Lower lobe of right lung (tissue), 2 donors: ENCODE measurements at regions not wholly inside any gene's neighbourhood (a gene's known extent, or its start where the extent isn't known, plus 50 kb on each side); places are given as distances from the start of the nearest gene placed in this dataset.

Experiments
- ATAC-seq, 2 donors: fragments of 200-7000 bp; cut with Tn5 transposase; one replicate each; pipeline ENCODE4 v1.9.1; 2020 to 2022; ENCODE audit warnings: mild to moderate bottlenecking in 2 of 2, moderate library complexity in 2 of 2
- DNase-seq: peaks from one replicate; pipeline ENCODE4 v3.0.0-alpha.2; 2020
- H3K27ac ChIP-seq: fragments of 200-600 bp; one replicate; pipeline ENCODE4 v1.8.0; 2022
- H3K27me3 ChIP-seq: fragments of 200-600 bp; one replicate; pipeline ENCODE4 v1.8.0; 2022; ENCODE audit warnings: low read depth
- H3K36me3 ChIP-seq: fragments of 200-600 bp; one replicate; pipeline ENCODE4 v1.8.0; 2022; ENCODE audit warnings: mild to moderate bottlenecking
- H3K4me1 ChIP-seq: fragments of 200-600 bp; one replicate; pipeline ENCODE4 v1.8.0; 2022
- H3K4me3 ChIP-seq: fragments of 200-600 bp; one replicate; pipeline ENCODE4 v1.8.0; 2022; ENCODE audit warnings: mild to moderate bottlenecking
- H3K9me3 ChIP-seq: fragments of 200-600 bp; one replicate; pipeline ENCODE4 v1.8.0; 2022
- intact Hi-C: fragments of 100-400 bp; cut with DNase I; formaldehyde crosslinking; loops from one replicate; pipeline ENCODE4 v1.11.0; 2022
- TF ChIP-seq, protein P1 (sequence below): fragments of 200-600 bp; IDR thresholded peaks from one replicate; pipeline ENCODE4 v1.8.0; 2022; ENCODE audit warnings: antibody characterized with exemption, mild to moderate bottlenecking
- donor health status: DM: no; HTN: yes; CAD: no; lungs with severe emphysema.

DNA sequence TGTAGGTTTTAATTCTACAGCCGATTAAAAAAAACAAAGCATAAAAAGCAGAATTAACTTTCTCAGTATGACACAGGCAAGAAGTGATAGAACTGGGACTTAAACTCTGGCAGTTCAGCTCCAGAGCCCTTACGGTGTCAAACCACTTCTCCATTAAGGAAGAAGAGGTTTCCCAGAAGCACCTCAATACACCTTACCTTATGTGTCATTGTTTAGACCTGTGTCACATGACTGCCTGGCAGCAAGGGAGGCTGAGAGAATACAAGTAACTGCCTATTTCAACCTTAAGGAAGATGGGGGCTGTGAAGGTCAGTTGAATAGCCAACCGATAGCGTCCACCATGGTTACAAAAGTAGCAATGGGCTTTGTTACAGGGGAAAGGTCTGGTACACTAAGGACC is 54.6 kb upstream of the ARHGAP5 start:
- H3K27me3 ChIP-seq: no peaks in the 10 kb centered on the region
- peak overlapping the region; percentile 9 for H3K27ac ChIP-seq
- intact Hi-C loops: no loop called here
- no peak overlapping the region for H3K4me3 ChIP-seq
- TF ChIP-seq, protein P1, sequence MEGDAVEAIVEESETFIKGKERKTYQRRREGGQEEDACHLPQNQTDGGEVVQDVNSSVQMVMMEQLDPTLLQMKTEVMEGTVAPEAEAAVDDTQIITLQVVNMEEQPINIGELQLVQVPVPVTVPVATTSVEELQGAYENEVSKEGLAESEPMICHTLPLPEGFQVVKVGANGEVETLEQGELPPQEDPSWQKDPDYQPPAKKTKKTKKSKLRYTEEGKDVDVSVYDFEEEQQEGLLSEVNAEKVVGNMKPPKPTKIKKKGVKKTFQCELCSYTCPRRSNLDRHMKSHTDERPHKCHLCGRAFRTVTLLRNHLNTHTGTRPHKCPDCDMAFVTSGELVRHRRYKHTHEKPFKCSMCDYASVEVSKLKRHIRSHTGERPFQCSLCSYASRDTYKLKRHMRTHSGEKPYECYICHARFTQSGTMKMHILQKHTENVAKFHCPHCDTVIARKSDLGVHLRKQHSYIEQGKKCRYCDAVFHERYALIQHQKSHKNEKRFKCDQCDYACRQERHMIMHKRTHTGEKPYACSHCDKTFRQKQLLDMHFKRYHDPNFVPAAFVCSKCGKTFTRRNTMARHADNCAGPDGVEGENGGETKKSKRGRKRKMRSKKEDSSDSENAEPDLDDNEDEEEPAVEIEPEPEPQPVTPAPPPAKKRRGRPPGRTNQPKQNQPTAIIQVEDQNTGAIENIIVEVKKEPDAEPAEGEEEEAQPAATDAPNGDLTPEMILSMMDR: no peak
- no peaks in the 10 kb centered on the region for H3K9me3 ChIP-seq
- no peaks in the 10 kb centered on the region for H3K36me3 ChIP-seq
- no peak for DNase-seq
- no peaks in the 10 kb centered on the region for H3K4me1 ChIP-seq
- ATAC-seq: peak in 1 of 2 donors; percentile 66

DNA sequence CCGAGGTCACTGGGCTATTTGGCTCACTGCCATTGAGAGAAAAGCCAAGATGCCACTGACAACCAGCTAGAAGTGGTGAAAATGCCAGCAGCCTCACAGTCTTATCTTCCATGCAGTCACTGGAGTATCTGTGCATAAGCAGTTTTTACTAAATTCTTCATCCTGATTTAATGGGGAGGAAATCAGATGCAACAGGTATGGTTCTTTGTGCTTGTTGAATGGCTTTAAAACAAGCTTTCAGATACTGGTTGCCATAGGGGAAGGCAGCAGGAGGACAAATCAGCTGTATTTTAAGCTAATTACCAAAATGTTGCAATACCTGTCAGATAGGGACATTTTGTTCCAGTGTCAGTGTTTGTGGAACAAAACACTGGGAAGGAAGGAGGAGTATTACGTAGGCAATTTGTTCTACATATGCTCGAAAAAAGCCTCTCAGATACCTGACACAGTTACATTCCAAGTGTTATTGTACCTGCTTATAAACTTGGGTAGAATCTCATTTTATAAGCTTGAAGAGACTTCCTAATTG is 54.1 kb upstream of the ARHGAP5 start:
- TF ChIP-seq, protein P1: no peak
- Histone ChIP-seq H3K27me3 (no peaks in the 10 kb centered on the region), H3K9me3 (no peaks in the 10 kb centered on the region), H3K27ac (peak overlapping the region; percentile 9), H3K4me1 (no peaks in the 10 kb centered on the region), H3K4me3 (no peak overlapping the region), H3K36me3 (no peaks in the 10 kb centered on the region)
- DNase-seq (no peak), ATAC-seq (peak; percentile 41 to 75)
- intact Hi-C loops: no loop called here

DNA sequence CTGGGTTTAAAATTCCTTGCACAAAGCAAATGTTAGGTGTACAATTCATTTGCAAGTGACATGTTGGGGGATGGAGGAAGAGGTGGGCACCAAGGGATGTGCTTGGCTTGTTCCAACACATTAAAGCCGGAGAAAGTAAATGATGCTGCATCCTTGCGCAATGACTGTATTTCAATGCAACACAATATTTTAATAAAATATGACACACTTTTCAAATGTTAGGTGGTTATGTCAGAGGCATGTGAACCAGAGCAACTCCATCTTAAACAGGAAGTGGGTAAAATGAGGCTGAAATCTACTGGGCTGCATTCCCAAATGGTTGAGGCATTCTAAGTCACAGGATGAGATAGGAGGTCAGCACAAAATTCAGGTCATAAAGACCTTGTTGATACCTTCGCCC is 53.6 kb upstream of the ARHGAP5 start:
- Histone ChIP-seq H3K4me3 (no peak overlapping the region), H3K27me3 (no peaks in the 10 kb centered on the region), H3K27ac (no peak overlapping the region), H3K36me3 (no peaks in the 10 kb centered on the region), H3K9me3 (no peaks in the 10 kb centered on the region), H3K4me1 (no peaks in the 10 kb centered on the region)
- DNase-seq: no peak
- no peak for ATAC-seq
- intact Hi-C loops: no loop called here
- TF ChIP-seq, protein P1: no peak

DNA sequence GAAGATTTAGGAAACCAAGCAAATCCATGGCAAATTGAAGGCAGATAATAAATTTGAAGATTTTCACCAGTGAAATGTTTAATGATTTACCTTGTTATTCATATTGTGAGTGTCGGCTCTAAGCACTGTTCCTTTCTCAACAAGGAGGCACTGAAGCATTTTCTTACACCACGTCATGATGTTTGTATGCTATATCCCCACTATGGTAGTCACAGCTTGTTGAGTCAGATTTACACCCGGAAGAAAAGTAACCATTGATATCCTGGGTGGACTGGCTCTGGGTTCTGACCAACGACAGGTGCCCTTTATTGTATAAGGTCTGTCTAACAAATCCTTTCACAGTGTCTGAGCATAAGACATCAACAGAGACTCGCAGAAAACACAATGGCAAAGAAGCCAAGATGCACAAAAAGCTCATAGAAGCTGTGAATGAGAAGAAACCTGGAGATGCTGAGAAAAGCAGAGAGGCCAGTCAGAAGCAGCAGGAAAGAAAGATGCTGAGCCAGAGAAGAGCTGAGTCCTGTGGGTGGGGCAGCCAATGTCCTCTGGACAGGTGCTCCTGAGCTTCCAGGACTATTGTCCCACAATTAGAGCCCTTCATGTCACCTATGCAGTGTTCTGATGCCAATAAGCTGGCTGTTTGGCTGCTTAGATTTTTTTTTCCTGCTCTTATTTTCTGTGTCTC is 49.7 kb upstream of the ARHGAP5 start:
- DNase-seq (no peak), ATAC-seq (no peak)
- Histone ChIP-seq H3K27ac (no peak overlapping the region), H3K27me3 (no peaks in the 10 kb centered on the region), H3K4me1 (no peaks in the 10 kb centered on the region), H3K36me3 (no peaks in the 10 kb centered on the region), H3K4me3 (no peak overlapping the region), H3K9me3 (no peaks in the 10 kb centered on the region)
- TF ChIP-seq, protein P1: no peak
- intact Hi-C loops: no loop called here
